HepG2 (cell line): ENCODE measurements at regions not wholly inside any gene's neighbourhood (a gene's known extent, or its start where the extent isn't known, plus 50 kb on each side); places are given as distances from the start of the nearest gene placed in this dataset.

ENCODE experiments used
- CREB1 ChIP-seq, 2 experiments: fragments of 450-650 bp in 1 of 2; IDR thresholded peaks; 2 replicates each; pipeline ENCODE4 v1.6.1; 2016 to 2017; ENCODE audit warnings: control low read depth in 1 of 2, mild to moderate bottlenecking in 1 of 2, missing compliant biosample characterization in 1 of 2, missing genetic modification characterization in 1 of 2
- HNRNPH1 ChIP-seq: fragments of 200-400 bp; formaldehyde crosslinking; optimal IDR thresholded peaks from 2 replicates; pipeline ENCODE3; 2017; ENCODE audit warnings: mild to moderate bottlenecking, low read depth, low read length
- NFE2L1 ChIP-seq: sonication (generic); formaldehyde crosslinking; IDR thresholded peaks from 2 replicates; pipeline ENCODE4 v1.4.0; 2020; ENCODE audit warnings: missing genetic modification reagents, mild to moderate bottlenecking, borderline replicate concordance
- RAD21 ChIP-seq: fragments of 450-650 bp; formaldehyde crosslinking; IDR thresholded peaks from 2 replicates; pipeline ENCODE4 v1.5.0; 2020; ENCODE audit warnings: mild to moderate bottlenecking

DNA sequence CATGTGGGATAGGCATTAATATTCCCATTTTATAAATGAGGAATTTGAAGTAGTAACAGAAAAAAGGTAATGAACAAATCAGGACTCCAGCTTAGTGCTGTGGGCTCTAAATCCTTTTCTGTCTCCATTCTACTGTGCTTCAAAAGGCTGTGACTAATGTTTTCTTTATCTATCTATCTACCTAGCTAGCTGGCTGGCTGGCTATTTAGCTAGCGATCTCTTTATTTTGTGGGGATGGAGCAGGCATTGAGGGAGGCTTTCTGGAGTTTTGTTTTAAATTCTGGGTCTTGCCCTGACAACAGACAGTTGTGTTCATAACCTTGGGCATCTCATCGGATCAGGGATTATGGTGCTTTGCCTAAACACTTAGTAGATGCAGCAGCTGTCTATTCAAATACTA lies 139.2 kb downstream of the SOX4 start:
- TF ChIP-seq NFE2L1 (CRISPR knock-in tag) (no peak), CREB1 (IDR thresholded peaks at IDR 0.05) (no peak), CREB1 (CRISPR knock-in tag; IDR thresholded peaks at IDR 0.05) (no peak), RAD21 (CRISPR knock-in tag) (no peak), HNRNPH1 (no peak)
